ENCODE measurements at regions not wholly inside any gene's neighbourhood (a gene's known extent, or its start where the extent isn't known, plus 50 kb on each side); places are given as distances from the start of the nearest gene placed in this dataset.

DNA sequence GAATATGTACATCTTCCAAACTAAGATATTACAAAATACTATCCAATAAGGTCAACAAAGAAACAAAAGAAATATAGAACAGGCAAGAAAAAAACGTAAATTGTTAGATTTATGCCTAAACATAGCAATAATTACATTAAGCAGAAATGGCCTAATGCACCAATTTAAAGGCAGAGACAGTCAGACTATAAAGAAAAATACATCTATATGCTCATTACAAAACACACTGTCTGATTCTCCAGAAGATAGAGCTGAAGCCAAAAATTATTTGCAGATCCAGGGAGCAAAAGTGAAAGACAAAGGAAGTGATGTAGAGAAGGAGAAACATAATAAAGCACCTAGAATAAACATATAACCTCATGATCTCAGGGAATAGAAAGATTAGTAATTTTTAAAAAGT, 246.9 kb downstream of the PAPSS1 start:
- ChIA-PET CTCF (interaction anchor here (0.8 kb wide), 1 partner anchor 17 kb away, joined by 3 read pairs; no protein-coding TSS in a partner anchor), POLR2A (no interaction called here)

DNA sequence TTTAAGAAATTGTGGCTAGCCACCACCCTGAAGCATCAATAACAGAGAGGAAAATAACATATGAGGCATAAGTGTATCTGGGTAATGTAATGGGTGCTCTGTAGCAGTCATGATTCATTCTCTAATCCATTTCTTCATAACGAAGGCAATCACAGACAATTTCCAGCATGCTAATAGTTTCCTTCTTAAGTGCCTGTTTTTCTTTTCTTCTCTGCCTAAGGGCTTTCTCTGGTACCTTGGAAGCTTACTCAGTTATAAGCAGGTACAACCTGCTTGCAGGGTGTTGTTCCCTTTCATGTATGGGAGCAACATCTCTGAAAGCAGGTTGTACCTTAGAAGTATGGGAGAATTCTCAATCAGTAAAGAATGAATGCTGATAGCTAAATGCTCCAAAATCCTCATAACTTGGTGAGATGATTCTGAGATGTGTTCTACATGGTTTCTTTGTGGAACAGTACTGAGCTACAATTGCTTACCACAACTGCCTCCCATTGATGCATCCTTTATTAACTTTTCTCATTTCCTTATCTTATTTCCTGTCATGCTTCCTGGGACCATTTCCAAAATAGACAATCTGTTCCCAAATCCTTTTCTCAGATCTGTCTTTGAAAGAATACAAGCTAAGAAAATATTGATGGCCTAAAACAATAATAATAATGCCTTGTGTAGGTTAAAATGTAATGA, 247.6 kb downstream of the PAPSS1 start:
- DNase-seq (ENCODE audit: extremely low spot score), result no peak
- TF ChIP-seq, protein P1, sequence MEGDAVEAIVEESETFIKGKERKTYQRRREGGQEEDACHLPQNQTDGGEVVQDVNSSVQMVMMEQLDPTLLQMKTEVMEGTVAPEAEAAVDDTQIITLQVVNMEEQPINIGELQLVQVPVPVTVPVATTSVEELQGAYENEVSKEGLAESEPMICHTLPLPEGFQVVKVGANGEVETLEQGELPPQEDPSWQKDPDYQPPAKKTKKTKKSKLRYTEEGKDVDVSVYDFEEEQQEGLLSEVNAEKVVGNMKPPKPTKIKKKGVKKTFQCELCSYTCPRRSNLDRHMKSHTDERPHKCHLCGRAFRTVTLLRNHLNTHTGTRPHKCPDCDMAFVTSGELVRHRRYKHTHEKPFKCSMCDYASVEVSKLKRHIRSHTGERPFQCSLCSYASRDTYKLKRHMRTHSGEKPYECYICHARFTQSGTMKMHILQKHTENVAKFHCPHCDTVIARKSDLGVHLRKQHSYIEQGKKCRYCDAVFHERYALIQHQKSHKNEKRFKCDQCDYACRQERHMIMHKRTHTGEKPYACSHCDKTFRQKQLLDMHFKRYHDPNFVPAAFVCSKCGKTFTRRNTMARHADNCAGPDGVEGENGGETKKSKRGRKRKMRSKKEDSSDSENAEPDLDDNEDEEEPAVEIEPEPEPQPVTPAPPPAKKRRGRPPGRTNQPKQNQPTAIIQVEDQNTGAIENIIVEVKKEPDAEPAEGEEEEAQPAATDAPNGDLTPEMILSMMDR (IDR thresholded peaks at IDR 0.05; ENCODE audit: control extremely low read depth, extremely low read depth, low read depth, missing control alignments), result no peak
- ChIA-PET POLR2A (no interaction called here), CTCF (interaction anchor here (0.8 kb wide), 1 partner anchor 17 kb away, joined by 3 read pairs; no protein-coding TSS in a partner anchor)

More for the DNA sequence above, 246.9 kb downstream of the PAPSS1 start:
- DNase-seq (ENCODE audit: extremely low spot score), result no peak
- TF ChIP-seq, protein P1 (IDR thresholded peaks at IDR 0.05; ENCODE audit: control extremely low read depth, extremely low read depth, low read depth, missing control alignments), result no peak

DNA sequence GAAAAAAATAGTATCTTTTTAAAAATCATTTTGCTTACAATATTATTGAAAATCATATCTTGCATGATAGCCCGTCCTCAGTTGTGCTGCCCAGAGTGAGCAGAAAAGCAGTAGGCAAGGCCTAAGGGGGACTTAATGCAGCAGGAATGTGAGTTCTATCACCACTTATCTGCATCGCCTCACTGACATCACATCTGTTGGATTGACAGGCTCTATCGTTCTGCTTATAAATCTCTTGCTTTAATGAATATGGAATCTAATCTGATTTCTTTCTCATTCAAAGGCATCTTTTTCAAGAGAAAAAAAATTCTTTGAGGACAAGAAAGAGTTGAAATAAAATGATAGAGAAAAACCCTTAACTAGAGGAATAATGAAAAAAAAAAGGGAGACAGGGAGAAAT, 249.9 kb downstream of the PAPSS1 start:
- ChIA-PET CTCF (interaction anchor here (1.4 kb wide), 1 partner anchor 26 kb away, joined by 4 read pairs; no protein-coding TSS in a partner anchor), POLR2A (no interaction called here)
- TF ChIP-seq, protein P1 (IDR thresholded peaks at IDR 0.05; ENCODE audit: control extremely low read depth, extremely low read depth, low read depth, missing control alignments), result no peak
- DNase-seq (ENCODE audit: extremely low spot score), result no peak

DNA sequence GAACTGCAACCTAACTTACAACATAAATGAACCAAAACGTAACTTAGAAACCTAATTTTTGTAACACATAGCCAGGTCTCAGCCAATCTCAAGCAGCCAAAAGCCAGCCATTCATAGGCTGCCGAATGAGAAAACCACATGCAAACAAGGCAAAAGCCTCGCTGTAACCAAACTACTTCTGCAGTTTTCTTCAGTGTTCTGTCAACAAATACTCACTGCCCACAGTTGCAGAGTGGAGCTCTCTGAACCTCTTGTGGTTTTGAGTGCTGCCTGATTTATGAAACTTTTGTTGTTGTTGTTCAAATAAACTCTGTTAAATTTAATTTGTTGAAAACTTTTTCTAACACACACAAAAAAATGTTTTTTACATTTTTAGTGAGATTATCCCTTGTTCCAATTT, 251.2 kb downstream of the PAPSS1 start:
- POLR2A ChIA-PET, result no interaction called here

DNA sequence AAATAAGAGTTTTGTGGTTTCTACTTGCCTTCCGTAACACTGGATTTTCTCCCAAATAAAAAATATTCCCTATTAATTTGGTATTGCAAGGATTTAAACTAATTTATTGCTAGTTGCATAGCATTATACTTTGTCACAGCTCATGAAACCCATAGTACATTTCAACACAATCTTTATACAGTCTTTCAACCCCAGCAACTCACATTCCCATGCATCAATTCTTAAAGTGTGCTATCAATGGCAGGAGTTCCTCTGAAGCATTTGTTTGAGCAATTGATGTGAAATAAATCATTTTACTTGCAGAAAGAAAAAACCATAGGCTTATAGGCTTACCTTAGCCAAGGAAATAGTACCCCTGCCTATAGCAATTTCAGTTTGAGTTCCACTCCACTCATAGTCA, 251.9 kb downstream of the PAPSS1 start:
- ChIA-PET POLR2A (no interaction called here), CTCF (interaction anchor here (1.2 to 1.4 kb wide), 2 partner anchors 14 to 20 kb away, joined by 3 read pairs; no protein-coding TSS in a partner anchor)
- DNase-seq (ENCODE audit: extremely low spot score), result no peak
- TF ChIP-seq, protein P1 (IDR thresholded peaks at IDR 0.05; ENCODE audit: control extremely low read depth, extremely low read depth, low read depth, missing control alignments), result no peak

More for the DNA sequence above, 251.2 kb downstream of the PAPSS1 start:
- CTCF ChIA-PET, result no interaction called here
- DNase-seq (ENCODE audit: extremely low spot score), result no peak
- TF ChIP-seq, protein P1 (IDR thresholded peaks at IDR 0.05; ENCODE audit: control extremely low read depth, extremely low read depth, low read depth, missing control alignments), result no peak

DNA sequence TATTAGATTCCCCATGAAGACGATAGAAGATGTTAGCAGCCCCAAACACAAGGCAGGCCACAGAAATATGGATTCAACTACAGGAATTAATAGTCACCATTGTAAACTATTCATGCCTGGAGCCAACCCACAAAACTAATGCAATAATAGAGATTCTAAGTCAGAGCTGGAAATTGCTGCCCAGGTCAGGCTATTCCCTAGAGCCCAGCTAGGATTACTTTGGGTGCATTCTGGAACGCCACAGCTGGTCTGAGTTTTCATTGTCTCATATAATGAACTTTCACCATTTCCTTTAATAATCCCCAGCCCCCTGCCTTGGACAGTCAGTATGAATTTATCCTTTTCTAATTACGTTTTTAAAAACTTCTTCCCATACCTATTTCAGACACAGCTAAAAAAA, 252.6 kb downstream of the PAPSS1 start:
- no peak for DNase-seq (ENCODE audit: extremely low spot score)
- TF ChIP-seq, protein P1 (IDR thresholded peaks at IDR 0.05; ENCODE audit: control extremely low read depth, extremely low read depth, low read depth, missing control alignments), result no peak
- CTCF ChIA-PET, result interaction anchor here (1.2 to 1.4 kb wide), 2 partner anchors 15 to 19 kb away, joined by 3 read pairs; no protein-coding TSS in a partner anchor
- POLR2A ChIA-PET, result no interaction called here
